Thyroid gland (tissue), 4 donors: ENCODE measurements at regions not wholly inside any gene's neighbourhood (a gene's known extent, or its start where the extent isn't known, plus 50 kb on each side); places are given as distances from the start of the nearest gene placed in this dataset.

Experiments
- DNase-seq, 2 donors: peaks; one replicate each; pipeline ENCODE4 v3.0.0-alpha.2; 2019
- H3K27ac ChIP-seq, 3 donors: fragments of 200-600 bp; sonication (generic); 1 replicate in 2 of 3; 2 replicates in 1 of 3; pipeline ENCODE4 v1.5.1; 2016 to 2019; ENCODE audit warnings: mild to moderate bottlenecking in 1 of 3, moderate library complexity in 1 of 3
- H3K27me3 ChIP-seq: fragments of 200-600 bp; sonication (generic); one replicate; pipeline ENCODE4 v1.5.1; 2019
- H3K36me3 ChIP-seq, 2 donors: fragments of 200-600 bp; sonication (generic); one replicate each; pipeline ENCODE4 v1.5.1; 2016 to 2019
- H3K4me1 ChIP-seq, 2 donors: fragments of 200-600 bp; sonication (generic); one replicate each; pipeline ENCODE4 v1.5.1; 2017 to 2019
- H3K4me3 ChIP-seq, 3 donors: fragments of 200-600 bp; sonication (generic); replicated peaks in 1 of 3; 1 replicate in 2 of 3; 2 replicates in 1 of 3; pipeline ENCODE4 v1.5.1; 2016; ENCODE audit warnings: mild to moderate bottlenecking in 1 of 3
- H3K9me3 ChIP-seq: fragments of 200-600 bp; sonication (generic); one replicate; pipeline ENCODE4 v1.5.1; 2017
- CTCF ChIP-seq, 6 experiments: fragments of 200-600 bp in 3 of 6; fragments of 450-650 bp in 3 of 6; sonication (generic) in 3 of 6; IDR thresholded peaks; one replicate each; pipeline ENCODE4 v1.5.1; 2016 to 2019; ENCODE audit warnings: antibody characterized with exemption in 6 of 6, mild to moderate bottlenecking in 2 of 6, inconsistent platforms in 1 of 6, moderate library complexity in 1 of 6
- POLR2A ChIP-seq, 2 donors: fragments of 450-650 bp; IDR thresholded peaks; one replicate each; pipeline ENCODE4 v1.6.1; 2017; ENCODE audit warnings: antibody characterized with exemption in 2 of 2, mild to moderate bottlenecking in 2 of 2, moderate library complexity in 1 of 2
- WGBS, 2 donors: methylation state at CpG; one replicate each; pipeline ENCODE4 v1.1.5; 2017; 5-methylcytosine and 5-hydroxymethylcytosine counted together
- intact Hi-C: fragments of 100-400 bp; cut with DNase I; formaldehyde crosslinking; loops from one replicate; pipeline ENCODE4 v1.15.1; 2023

GRCh38 chr2:37477921-37478320 is 133.5 kb downstream of the QPCT start:
- Histone ChIP-seq H3K9me3 (no peaks in the 10 kb centered on the region), H3K4me3 (no peak overlapping the region), H3K27ac (no peak overlapping the region), H3K27me3 (no peaks in the 10 kb centered on the region), H3K36me3 (no peaks in the 10 kb centered on the region), H3K4me1 (peaks cover 7 to 9% of the 10 kb centered on the region in 2 donors)
- intact Hi-C loops: no loop called here
- TF ChIP-seq CTCF (IDR thresholded peaks at IDR 0.05) (no peak), POLR2A (IDR thresholded peaks at IDR 0.05) (no peak)
- DNase-seq: no peak

GRCh38 chr2:37481244-37481643 is 136.8 kb downstream of the QPCT start:
- H3K4me1 ChIP-seq: no peaks in the 10 kb centered on the region
- no peak overlapping the region for H3K27ac ChIP-seq
- H3K9me3 ChIP-seq: no peaks in the 10 kb centered on the region
- no peak overlapping the region for H3K4me3 ChIP-seq
- intact Hi-C loops: no loop called here
- 100% methylated on average over 1 to 2 of the region's 2 CpGs for WGBS, 2 donors
- no peak for DNase-seq
- H3K36me3 ChIP-seq: no peaks in the 10 kb centered on the region
- TF ChIP-seq POLR2A (IDR thresholded peaks at IDR 0.05) (no peak), CTCF (IDR thresholded peaks at IDR 0.05) (no peak)
- H3K27me3 ChIP-seq: no peaks in the 10 kb centered on the region

GRCh38 chr2:37489041-37489456 is 144.6 kb downstream of the QPCT start:
- no peak overlapping the region for H3K27ac ChIP-seq
- intact Hi-C loops: no loop called here
- no peaks in the 10 kb centered on the region for H3K9me3 ChIP-seq
- no peak overlapping the region for H3K4me3 ChIP-seq
- 76 to 83% methylated on average over 6 of the region's 6 CpGs for WGBS, 2 donors
- no peaks in the 10 kb centered on the region for H3K27me3 ChIP-seq
- DNase-seq: no peak
- no peaks in the 10 kb centered on the region for H3K4me1 ChIP-seq
- TF ChIP-seq POLR2A (IDR thresholded peaks at IDR 0.05): no peak
- H3K36me3 ChIP-seq: no peaks in the 10 kb centered on the region

- Histone ChIP-seq H3K4me1 (no peaks in the 10 kb centered on the region), H3K27ac (no peak overlapping the region), H3K27me3 (no peaks in the 10 kb centered on the region), H3K9me3 (no peaks in the 10 kb centered on the region), H3K36me3 (no peaks in the 10 kb centered on the region), H3K4me3 (no peak overlapping the region)
- DNase-seq: no peak
- intact Hi-C loops: no loop called here
- TF ChIP-seq POLR2A (IDR thresholded peaks at IDR 0.05) (no peak), CTCF (IDR thresholded peaks at IDR 0.05) (no peak)
- WGBS, 2 donors: 76 to 87% methylated on average over 1 of the region's 1 CpG
Observed at GRCh38 chr2:37489536-37489935, 145.1 kb downstream of the QPCT start.

- whole genome bisulfite sequencing, 2 donors: 97 to 98% methylated on average over 3 of the region's 3 CpGs
- no peaks in the 10 kb centered on the region for H3K4me1 ChIP-seq
- H3K27ac ChIP-seq: no peak overlapping the region
- no peaks in the 10 kb centered on the region for H3K9me3 ChIP-seq
- no peak for DNase-seq
- no peaks in the 10 kb centered on the region for H3K27me3 ChIP-seq
- intact Hi-C loops: no loop called here
- TF ChIP-seq POLR2A (IDR thresholded peaks at IDR 0.05): no peak
- no peak for TF ChIP-seq CTCF (IDR thresholded peaks at IDR 0.05)
- no peaks in the 10 kb centered on the region for H3K36me3 ChIP-seq
- H3K4me3 ChIP-seq: no peak overlapping the region
Observed at GRCh38 chr2:37493425-37493824, 149.0 kb downstream of the QPCT start.

- no peak for TF ChIP-seq POLR2A (IDR thresholded peaks at IDR 0.05)
- TF ChIP-seq CTCF (IDR thresholded peaks at IDR 0.05): no peak
- intact Hi-C loops: no loop called here
- WGBS, 2 donors: 91 to 95% methylated on average over 3 of the region's 3 CpGs
- H3K27ac ChIP-seq: no peak overlapping the region
- no peaks in the 10 kb centered on the region for H3K36me3 ChIP-seq
- H3K4me1 ChIP-seq: no peaks in the 10 kb centered on the region
- no peak overlapping the region for H3K4me3 ChIP-seq
- H3K9me3 ChIP-seq: no peaks in the 10 kb centered on the region
- DNase-seq: no peak
- no peaks in the 10 kb centered on the region for H3K27me3 ChIP-seq
Observed at GRCh38 chr2:37499113-37499512, 154.7 kb downstream of the QPCT start.
